CD4-positive, alpha-beta T cell (primary cell): ENCODE measurements at regions not wholly inside any gene's neighbourhood (a gene's known extent, or its start where the extent isn't known, plus 50 kb on each side); places are given as distances from the start of the nearest gene placed in this dataset.

Experiments used
- ATAC-seq: fragments of 200-7000 bp; cut with Tn5 transposase; one replicate; pipeline ENCODE4 v1.10.0; 2022; ENCODE audit warnings: mild to moderate bottlenecking; ENCODE audit not compliant: poor library complexity
- CTCF ChIA-PET: fragments of 350-600 bp; sonication (Branson Sonifier 250); formaldehyde crosslinking; loops from one replicate; lab custom pipeline; 2021; ENCODE audit warnings: antibody characterized with exemption, inconsistent platforms; lab: Charles Lee
- POLR2A ChIA-PET: fragments of 350-600 bp; sonication (Branson Sonifier 250); formaldehyde crosslinking; loops from one replicate; lab custom pipeline; 2021; ENCODE audit warnings: antibody characterized with exemption, inconsistent platforms; lab: Charles Lee
- DNase-seq, 14 experiments: peaks; one replicate each; pipeline ENCODE4 v3.0.0-alpha.2; 2013 to 2020; ENCODE audit warnings: mixed read lengths in 2 of 14
- H3K27ac ChIP-seq, 2 donors: one replicate each; pipeline versions ENCODE4 v1.5.1 to v1.7.0; 2013; ENCODE audit warnings: low read length in 2 of 2, low read depth in 1 of 2, mild to moderate bottlenecking in 1 of 2
- H3K27me3 ChIP-seq, 2 experiments: 1 replicate in 1 of 2; 2 replicates in 1 of 2; pipeline versions ENCODE4 v1.6.1 to v1.7.0; 2013; ENCODE audit warnings: low read length in 2 of 2, control low read depth in 1 of 2, mild to moderate bottlenecking in 1 of 2, moderate library complexity in 1 of 2; ENCODE audit not compliant: insufficient read depth in 2 of 2, control insufficient read depth in 1 of 2
- H3K36me3 ChIP-seq: one replicate; pipeline ENCODE4 v1.6.1; 2013; ENCODE audit warnings: low read length, control low read depth; ENCODE audit not compliant: insufficient read depth
- H3K4me1 ChIP-seq: one replicate; pipeline ENCODE4 v1.6.1; 2013; ENCODE audit warnings: low read length, control low read depth; ENCODE audit not compliant: insufficient read depth
- H3K4me3 ChIP-seq: one replicate; pipeline ENCODE4 v1.5.1; 2013; ENCODE audit warnings: mild to moderate bottlenecking, low read length, moderate library complexity
- H3K9me3 ChIP-seq, 2 experiments: 1 replicate in 1 of 2; 2 replicates in 1 of 2; pipeline versions ENCODE4 v1.6.1 to v1.7.0; 2013; ENCODE audit warnings: low read length in 2 of 2, mild to moderate bottlenecking in 2 of 2, control low read depth in 1 of 2, moderate library complexity in 1 of 2; ENCODE audit not compliant: control insufficient read depth in 1 of 2, insufficient read depth in 1 of 2
- H3K27ac Mint-ChIP-seq: one replicate; pipeline ENCODE4 v1.8.0; 2020; ENCODE audit warnings: mixed read lengths
- H3K27me3 Mint-ChIP-seq: one replicate; pipeline ENCODE4 v1.8.0; 2021; ENCODE audit warnings: mixed read lengths
- H3K36me3 Mint-ChIP-seq: one replicate; pipeline ENCODE4 v1.8.0; 2021; ENCODE audit warnings: low read depth, mixed read lengths
- H3K4me1 Mint-ChIP-seq: one replicate; pipeline ENCODE4 v1.8.0; 2021; ENCODE audit warnings: low read depth, mixed read lengths
- H3K4me3 Mint-ChIP-seq: one replicate; pipeline ENCODE4 v1.8.0; 2020; ENCODE audit warnings: mild to moderate bottlenecking, mixed read lengths
- H3K9me3 Mint-ChIP-seq: one replicate; pipeline ENCODE4 v1.8.0; 2020; ENCODE audit warnings: mixed read lengths
- CTCF ChIP-seq: fragments of 200-600 bp; IDR thresholded peaks from one replicate; pipeline ENCODE4 v1.8.0; 2022; ENCODE audit warnings: antibody characterized with exemption, mild to moderate bottlenecking
- intact Hi-C, 2 experiments: fragments of 100-400 bp; cut with DNase I in 1 of 2; cut with micrococcal nuclease in 1 of 2; formaldehyde crosslinking; loops; one replicate each; pipeline versions ENCODE4 v1.15.1 to v1.9.0; 2023 to 2025; cut with DNase I, micrococcal nuclease

GRCh38 chr1:38623529-38623928 is 236.0 kb downstream of the RRAGC start:
- POLR2A ChIA-PET = no interaction called here

DNA sequence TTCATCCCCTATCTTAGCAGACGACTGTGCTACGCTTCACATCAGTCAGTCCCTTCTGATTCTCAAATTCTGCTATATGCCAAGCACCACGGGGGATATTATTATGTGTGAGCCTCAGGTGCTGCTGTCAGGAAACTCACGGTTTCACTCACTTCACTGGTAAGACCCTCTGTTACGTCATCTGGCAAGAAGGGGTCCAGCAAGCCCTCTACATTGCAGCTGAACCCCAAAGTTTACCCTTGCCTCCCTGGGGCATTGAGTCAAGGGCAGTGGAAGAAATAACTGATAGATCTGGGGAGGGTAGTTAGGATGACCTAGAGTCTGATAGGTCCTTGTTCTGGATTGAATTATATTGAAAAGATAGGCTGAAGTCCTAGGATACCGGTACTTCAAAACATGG is 237.4 kb downstream of the RRAGC start:
- H3K36me3 ChIP-seq = no peaks in the 10 kb centered on the region
- DNase-seq (no peak), ATAC-seq (no peak)
- no peaks in the 10 kb centered on the region for H3K27me3 ChIP-seq
- no peak overlapping the region for H3K4me3 ChIP-seq
- no peaks in the 10 kb centered on the region for H3K4me1 ChIP-seq
- no peak overlapping the region for H3K27ac Mint-ChIP-seq
- CTCF ChIA-PET = no interaction called here
- POLR2A ChIA-PET = no interaction called here
- H3K9me3 Mint-ChIP-seq = no peaks in the 10 kb centered on the region
- no peak for TF ChIP-seq CTCF
- intact Hi-C loops = no loop called here
- H3K27me3 Mint-ChIP-seq = peaks cover 12% of the 10 kb centered on the region
- no peaks in the 10 kb centered on the region for H3K4me1 Mint-ChIP-seq
- H3K4me3 Mint-ChIP-seq = no peak overlapping the region
- H3K27ac ChIP-seq = no peak overlapping the region
- H3K36me3 Mint-ChIP-seq = no peaks in the 10 kb centered on the region
- H3K9me3 ChIP-seq = no peaks in the 10 kb centered on the region

More at GRCh38 chr1:38623529-38623928, 236.0 kb downstream of the RRAGC start:
- Mint-ChIP-seq H3K9me3 (no peaks in the 10 kb centered on the region), H3K27ac (no peak overlapping the region), H3K36me3 (no peaks in the 10 kb centered on the region), H3K27me3 (peaks cover 5% of the 10 kb centered on the region), H3K4me1 (no peaks in the 10 kb centered on the region), H3K4me3 (no peak overlapping the region)
- H3K36me3 ChIP-seq = no peaks in the 10 kb centered on the region
- H3K27ac ChIP-seq = no peak overlapping the region
- intact Hi-C loops = no loop called here
- CTCF ChIA-PET = no interaction called here
- no peak for DNase-seq
- H3K9me3 ChIP-seq = no peaks in the 10 kb centered on the region
- ATAC-seq = no peak
- TF ChIP-seq CTCF = no peak
- no peaks in the 10 kb centered on the region for H3K27me3 ChIP-seq
- no peak overlapping the region for H3K4me3 ChIP-seq
- no peaks in the 10 kb centered on the region for H3K4me1 ChIP-seq

GRCh38 chr1:38616846-38617245 is 242.7 kb downstream of the RRAGC start:
- Mint-ChIP-seq H3K27ac (no peak overlapping the region), H3K9me3 (no peaks in the 10 kb centered on the region), H3K4me3 (no peak overlapping the region), H3K36me3 (no peaks in the 10 kb centered on the region), H3K27me3 (peaks cover 36% of the 10 kb centered on the region), H3K4me1 (no peaks in the 10 kb centered on the region)
- Histone ChIP-seq H3K9me3 (peaks cover 0 to 3% of the 10 kb centered on the region in 2 experiments), H3K4me3 (no peak overlapping the region), H3K4me1 (no peaks in the 10 kb centered on the region), H3K27ac (no peak overlapping the region), H3K36me3 (no peaks in the 10 kb centered on the region), H3K27me3 (no peaks in the 10 kb centered on the region)
- intact Hi-C loops = no loop called here
- ChIA-PET CTCF (no interaction called here), POLR2A (no interaction called here)
- DNase-seq (no peak), ATAC-seq (no peak)
- no peak for TF ChIP-seq CTCF
